ENCODE measurements at regions not wholly inside any gene's neighbourhood (a gene's known extent, or its start where the extent isn't known, plus 50 kb on each side); places are given as distances from the start of the nearest gene placed in this dataset.

DNA sequence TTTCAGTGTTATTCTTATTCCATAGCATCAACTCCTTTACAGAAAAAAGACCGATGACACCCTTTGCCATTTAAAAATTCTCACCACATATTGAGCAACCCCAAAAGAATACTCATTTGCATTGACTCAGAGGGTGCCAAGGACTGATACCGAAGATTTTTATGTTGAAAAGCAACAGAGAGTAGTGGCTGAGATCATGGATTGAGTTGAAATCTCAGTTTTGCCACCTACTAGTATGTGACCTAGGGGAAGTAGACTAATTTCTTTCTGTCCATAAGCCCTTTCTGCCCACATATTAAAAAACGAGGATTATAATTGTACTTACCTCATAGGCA lies 313.9 kb upstream of the SATB1 start:
- Histone ChIP-seq H3K9ac (ENCODE audit: control insufficient read depth, extremely low read depth, insufficient read depth, low read length) (no peak overlapping the region), H4K20me1 (ENCODE audit: control insufficient read depth, extremely low read depth, insufficient read depth, low read length) (no peaks in the 10 kb centered on the region), H3K36me3 (ENCODE audit: control insufficient read depth in 2 of 2, extremely low read depth in 1 of 2, insufficient read depth in 2 of 2, low read length in 2 of 2) (no peaks in the 10 kb centered on the region), H2AFZ (ENCODE audit: control insufficient read depth, low read length) (no peak overlapping the region), H3K9me1 (ENCODE audit: control insufficient read depth, extremely low read depth, insufficient read depth, low read length) (no peaks in the 10 kb centered on the region), H3K4me1 (ENCODE audit: control insufficient read depth, extremely low read depth, insufficient read depth, low read length) (no peaks in the 10 kb centered on the region), H3K27me3 (ENCODE audit: control insufficient read depth, extremely low read depth, insufficient read depth, low read length) (no peaks in the 10 kb centered on the region), H3K4me3 (ENCODE audit: control insufficient read depth in 2 of 3, extremely low read depth in 1 of 3, insufficient read depth in 2 of 3, low read depth in 1 of 3, low read length in 3 of 3) (no peak overlapping the region), H3K9me3 (ENCODE audit: control insufficient read depth, low read depth, low read length) (no peaks in the 10 kb centered on the region), H3K27ac (ENCODE audit: control insufficient read depth, insufficient read depth, low read length) (no peak overlapping the region), H3K79me2 (ENCODE audit: control insufficient read depth, insufficient read depth, low read length) (no peaks in the 10 kb centered on the region), H3K4me2 (ENCODE audit: control insufficient read depth, extremely low read depth, insufficient read depth, low read depth, low read length) (no peak overlapping the region)
- TF ChIP-seq, protein P1, sequence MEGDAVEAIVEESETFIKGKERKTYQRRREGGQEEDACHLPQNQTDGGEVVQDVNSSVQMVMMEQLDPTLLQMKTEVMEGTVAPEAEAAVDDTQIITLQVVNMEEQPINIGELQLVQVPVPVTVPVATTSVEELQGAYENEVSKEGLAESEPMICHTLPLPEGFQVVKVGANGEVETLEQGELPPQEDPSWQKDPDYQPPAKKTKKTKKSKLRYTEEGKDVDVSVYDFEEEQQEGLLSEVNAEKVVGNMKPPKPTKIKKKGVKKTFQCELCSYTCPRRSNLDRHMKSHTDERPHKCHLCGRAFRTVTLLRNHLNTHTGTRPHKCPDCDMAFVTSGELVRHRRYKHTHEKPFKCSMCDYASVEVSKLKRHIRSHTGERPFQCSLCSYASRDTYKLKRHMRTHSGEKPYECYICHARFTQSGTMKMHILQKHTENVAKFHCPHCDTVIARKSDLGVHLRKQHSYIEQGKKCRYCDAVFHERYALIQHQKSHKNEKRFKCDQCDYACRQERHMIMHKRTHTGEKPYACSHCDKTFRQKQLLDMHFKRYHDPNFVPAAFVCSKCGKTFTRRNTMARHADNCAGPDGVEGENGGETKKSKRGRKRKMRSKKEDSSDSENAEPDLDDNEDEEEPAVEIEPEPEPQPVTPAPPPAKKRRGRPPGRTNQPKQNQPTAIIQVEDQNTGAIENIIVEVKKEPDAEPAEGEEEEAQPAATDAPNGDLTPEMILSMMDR (optimal IDR thresholded peaks at IDR 0.05 in 1 of 3, IDR thresholded peaks at IDR 0.05 in 1 of 3, conservative IDR thresholded peaks at IDR 0.05 in 1 of 3; ENCODE audit: extremely low read depth in 1 of 3, insufficient read depth in 2 of 3, low read length in 3 of 3): no peak
- no peak for TF ChIP-seq EZH2 (IDR thresholded peaks at IDR 0.05; ENCODE audit: low read length)
- DNase-seq (ENCODE audit: low read depth, low spot score) (no peak), FAIRE-seq (no peak)
- dilution Hi-C loops (cut with MboI; ENCODE audit: extremely low pct_ligation_motif_present, low sequenced_read_pairs): no loop called here

DNA sequence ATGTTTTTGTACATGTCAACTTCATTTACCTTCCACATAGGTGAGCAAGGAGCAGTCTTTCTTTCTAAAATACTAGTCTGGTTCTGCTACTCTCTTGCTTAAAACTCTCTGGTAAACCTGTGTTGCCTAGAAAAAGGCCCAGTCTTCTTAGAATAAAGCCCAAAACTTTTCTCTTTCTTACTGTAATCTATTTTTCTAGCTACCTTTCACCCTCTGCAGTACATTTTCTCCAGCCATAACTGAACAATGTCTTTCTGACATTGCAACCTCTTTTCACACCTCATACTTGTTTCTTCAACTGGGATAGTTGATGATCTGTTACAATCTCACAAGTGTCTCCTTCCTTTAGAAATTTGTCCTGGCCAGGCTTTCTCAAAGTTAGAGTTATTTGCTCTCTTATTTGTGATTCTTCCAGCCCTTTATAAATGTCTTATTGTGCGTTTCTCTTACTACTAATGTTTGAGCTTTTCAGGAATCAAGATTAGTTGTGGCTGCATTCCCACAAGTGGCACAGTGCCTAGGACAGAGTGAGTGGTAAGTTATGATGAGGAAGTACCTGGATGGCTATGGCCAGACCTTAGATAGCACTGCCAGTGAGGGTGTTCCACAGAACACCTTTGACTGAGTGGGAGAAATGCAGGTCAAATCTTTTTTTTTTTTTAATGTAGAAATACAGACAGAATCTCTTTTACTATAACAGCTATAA lies 313.4 kb upstream of the SATB1 start:
- dilution Hi-C loops (cut with MboI; ENCODE audit: extremely low pct_ligation_motif_present, low sequenced_read_pairs): no loop called here
- H3K79me2 ChIP-seq (ENCODE audit: control insufficient read depth, insufficient read depth, low read length): no peaks in the 10 kb centered on the region
- FAIRE-seq (no peak), DNase-seq (ENCODE audit: low read depth, low spot score) (no peak)
- TF ChIP-seq, protein P1 (optimal IDR thresholded peaks at IDR 0.05 in 1 of 3, IDR thresholded peaks at IDR 0.05 in 1 of 3, conservative IDR thresholded peaks at IDR 0.05 in 1 of 3; ENCODE audit: extremely low read depth in 1 of 3, insufficient read depth in 2 of 3, low read length in 3 of 3): no peak
- no peak for TF ChIP-seq EZH2 (IDR thresholded peaks at IDR 0.05; ENCODE audit: low read length)
- H3K9me3 ChIP-seq (ENCODE audit: control insufficient read depth, low read depth, low read length): no peaks in the 10 kb centered on the region
- H2AFZ ChIP-seq (ENCODE audit: control insufficient read depth, low read length): no peak overlapping the region
- H4K20me1 ChIP-seq (ENCODE audit: control insufficient read depth, extremely low read depth, insufficient read depth, low read length): no peaks in the 10 kb centered on the region
- no peaks in the 10 kb centered on the region for H3K36me3 ChIP-seq (ENCODE audit: control insufficient read depth in 2 of 2, extremely low read depth in 1 of 2, insufficient read depth in 2 of 2, low read length in 2 of 2)
- no peak overlapping the region for H3K4me2 ChIP-seq (ENCODE audit: control insufficient read depth, extremely low read depth, insufficient read depth, low read depth, low read length)
- no peaks in the 10 kb centered on the region for H3K4me1 ChIP-seq (ENCODE audit: control insufficient read depth, extremely low read depth, insufficient read depth, low read length)
- H3K27me3 ChIP-seq (ENCODE audit: control insufficient read depth, extremely low read depth, insufficient read depth, low read length): no peaks in the 10 kb centered on the region
- H3K9ac ChIP-seq (ENCODE audit: control insufficient read depth, extremely low read depth, insufficient read depth, low read length): no peak overlapping the region
- no peak overlapping the region for H3K27ac ChIP-seq (ENCODE audit: control insufficient read depth, insufficient read depth, low read length)
- no peak overlapping the region for H3K4me3 ChIP-seq (ENCODE audit: control insufficient read depth in 2 of 3, extremely low read depth in 1 of 3, insufficient read depth in 2 of 3, low read depth in 1 of 3, low read length in 3 of 3)
- no peaks in the 10 kb centered on the region for H3K9me1 ChIP-seq (ENCODE audit: control insufficient read depth, extremely low read depth, insufficient read depth, low read length)

All from keratinocyte (primary cell).